ENCODE measurements at regions not wholly inside any gene's neighbourhood (a gene's known extent, or its start where the extent isn't known, plus 50 kb on each side); places are given as distances from the start of the nearest gene placed in this dataset.

DNA sequence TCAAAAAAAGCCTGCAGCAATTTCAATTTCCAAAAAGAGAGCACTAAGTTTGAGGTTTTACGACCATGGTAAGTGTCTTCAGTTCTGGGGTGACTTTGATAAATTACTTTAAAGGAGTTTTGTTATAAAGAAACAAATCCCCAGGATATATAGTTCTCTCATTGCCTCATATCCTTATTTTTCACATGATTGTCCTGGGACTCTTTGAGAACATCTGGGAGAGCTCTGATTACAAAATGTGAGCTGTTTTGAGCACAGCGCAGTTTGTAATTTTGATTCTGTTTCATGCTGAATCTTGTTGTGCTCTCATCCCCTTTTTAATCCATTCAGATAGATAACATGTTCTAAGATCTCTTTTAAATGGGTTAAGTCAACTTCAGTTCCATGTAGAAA lies 67.7 kb upstream of the DCN start:
- TF ChIP-seq EP300 (IDR thresholded peaks at IDR 0.05; ENCODE audit: low read depth): no peak
- TF ChIP-seq POLR2A (IDR thresholded peaks at IDR 0.05): no peak
- TF ChIP-seq, protein P1, sequence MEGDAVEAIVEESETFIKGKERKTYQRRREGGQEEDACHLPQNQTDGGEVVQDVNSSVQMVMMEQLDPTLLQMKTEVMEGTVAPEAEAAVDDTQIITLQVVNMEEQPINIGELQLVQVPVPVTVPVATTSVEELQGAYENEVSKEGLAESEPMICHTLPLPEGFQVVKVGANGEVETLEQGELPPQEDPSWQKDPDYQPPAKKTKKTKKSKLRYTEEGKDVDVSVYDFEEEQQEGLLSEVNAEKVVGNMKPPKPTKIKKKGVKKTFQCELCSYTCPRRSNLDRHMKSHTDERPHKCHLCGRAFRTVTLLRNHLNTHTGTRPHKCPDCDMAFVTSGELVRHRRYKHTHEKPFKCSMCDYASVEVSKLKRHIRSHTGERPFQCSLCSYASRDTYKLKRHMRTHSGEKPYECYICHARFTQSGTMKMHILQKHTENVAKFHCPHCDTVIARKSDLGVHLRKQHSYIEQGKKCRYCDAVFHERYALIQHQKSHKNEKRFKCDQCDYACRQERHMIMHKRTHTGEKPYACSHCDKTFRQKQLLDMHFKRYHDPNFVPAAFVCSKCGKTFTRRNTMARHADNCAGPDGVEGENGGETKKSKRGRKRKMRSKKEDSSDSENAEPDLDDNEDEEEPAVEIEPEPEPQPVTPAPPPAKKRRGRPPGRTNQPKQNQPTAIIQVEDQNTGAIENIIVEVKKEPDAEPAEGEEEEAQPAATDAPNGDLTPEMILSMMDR (IDR thresholded peaks at IDR 0.05): no peak
